ENCODE measurements at regions not wholly inside any gene's neighbourhood (a gene's known extent, or its start where the extent isn't known, plus 50 kb on each side); places are given as distances from the start of the nearest gene placed in this dataset.

DNA sequence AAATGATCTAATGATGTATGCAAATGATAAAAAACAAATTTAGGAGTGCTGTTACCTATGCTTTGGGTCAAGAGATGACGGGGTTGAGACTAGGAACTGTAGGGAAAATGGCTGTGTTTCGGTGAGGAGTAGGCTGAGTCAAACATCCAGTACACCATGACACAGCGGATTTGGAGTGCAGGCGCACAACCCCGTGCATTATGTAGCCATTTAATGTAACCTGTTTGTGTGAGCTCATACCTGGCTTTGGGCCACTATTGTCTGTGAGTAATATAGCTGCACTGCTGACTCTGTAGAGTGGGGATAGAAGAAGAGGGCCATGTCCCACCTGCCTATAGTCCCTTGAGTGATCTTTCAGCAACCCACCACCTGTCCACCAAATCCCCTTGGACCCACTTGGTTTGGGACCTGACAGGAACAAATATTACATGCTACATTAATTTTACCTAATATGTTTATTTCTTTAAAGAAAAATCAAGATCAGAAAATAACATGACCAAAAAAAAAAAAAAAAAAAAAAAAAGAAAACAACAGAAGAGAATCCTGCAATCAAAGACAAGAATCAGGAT is 95.5 kb upstream of the KLHL1 start:
- WGBS, 3 donors, result 87 to 92% (median 90%) methylated on average over 5 of the region's 5 CpGs
- TF ChIP-seq, protein P1, sequence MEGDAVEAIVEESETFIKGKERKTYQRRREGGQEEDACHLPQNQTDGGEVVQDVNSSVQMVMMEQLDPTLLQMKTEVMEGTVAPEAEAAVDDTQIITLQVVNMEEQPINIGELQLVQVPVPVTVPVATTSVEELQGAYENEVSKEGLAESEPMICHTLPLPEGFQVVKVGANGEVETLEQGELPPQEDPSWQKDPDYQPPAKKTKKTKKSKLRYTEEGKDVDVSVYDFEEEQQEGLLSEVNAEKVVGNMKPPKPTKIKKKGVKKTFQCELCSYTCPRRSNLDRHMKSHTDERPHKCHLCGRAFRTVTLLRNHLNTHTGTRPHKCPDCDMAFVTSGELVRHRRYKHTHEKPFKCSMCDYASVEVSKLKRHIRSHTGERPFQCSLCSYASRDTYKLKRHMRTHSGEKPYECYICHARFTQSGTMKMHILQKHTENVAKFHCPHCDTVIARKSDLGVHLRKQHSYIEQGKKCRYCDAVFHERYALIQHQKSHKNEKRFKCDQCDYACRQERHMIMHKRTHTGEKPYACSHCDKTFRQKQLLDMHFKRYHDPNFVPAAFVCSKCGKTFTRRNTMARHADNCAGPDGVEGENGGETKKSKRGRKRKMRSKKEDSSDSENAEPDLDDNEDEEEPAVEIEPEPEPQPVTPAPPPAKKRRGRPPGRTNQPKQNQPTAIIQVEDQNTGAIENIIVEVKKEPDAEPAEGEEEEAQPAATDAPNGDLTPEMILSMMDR (IDR thresholded peaks at IDR 0.05), result no peak
- DNase-seq (no peak), ATAC-seq (no peak)
- intact Hi-C loops (cut with DNase I), result no loop called here
- H3K36me3 ChIP-seq (ENCODE audit: insufficient read depth in 1 of 2, low read depth in 1 of 2), result no peaks in the 10 kb centered on the region
- no peak overlapping the region for H3K4me3 ChIP-seq
- H3K27ac ChIP-seq, result no peak overlapping the region
- no peaks in the 10 kb centered on the region for H3K9me3 ChIP-seq
- no peaks in the 10 kb centered on the region for H3K4me1 ChIP-seq
- no peaks in the 10 kb centered on the region for H3K27me3 ChIP-seq (ENCODE audit: insufficient read depth in 3 of 3, low read length in 2 of 3)

DNA sequence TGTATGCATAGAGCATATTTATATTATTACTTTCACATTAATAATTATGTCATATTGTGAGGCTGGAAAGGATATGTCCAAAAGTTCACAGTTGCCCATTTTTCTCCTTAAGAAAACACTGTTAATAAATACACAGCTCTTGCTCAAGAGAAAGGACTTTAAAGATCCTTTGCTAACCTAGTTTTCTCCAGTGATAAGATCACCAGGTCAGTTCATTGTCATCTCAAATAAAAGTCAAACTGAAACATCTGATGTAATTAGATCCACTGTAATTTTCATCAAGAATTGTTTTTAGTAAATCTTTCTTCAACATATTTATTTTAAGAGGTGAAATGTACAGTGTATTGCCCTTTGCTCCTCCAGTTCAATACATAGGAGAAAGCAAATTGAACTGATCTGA is 82.8 kb upstream of the KLHL1 start:
- intact Hi-C loops (cut with DNase I), result no loop called here

DNA sequence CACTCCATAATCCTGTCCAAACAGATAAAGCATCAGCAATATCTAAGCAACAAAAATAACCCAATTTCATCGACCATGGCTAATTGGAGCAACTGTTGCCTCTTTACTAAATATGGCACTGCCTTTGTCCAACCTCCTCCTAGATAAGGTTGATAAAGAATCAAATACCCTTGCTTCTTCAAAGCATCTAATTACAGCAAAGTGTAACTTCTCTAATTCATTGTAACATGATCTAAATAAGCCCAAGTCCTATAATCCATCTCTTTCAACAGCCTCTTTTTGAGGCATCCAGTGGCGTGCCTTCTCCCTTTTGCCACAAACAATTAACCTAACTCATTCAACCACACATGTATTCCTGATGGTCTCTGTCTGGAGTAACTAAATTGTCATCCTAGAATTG is 81.7 kb upstream of the KLHL1 start:
- H3K36me3 ChIP-seq (ENCODE audit: insufficient read depth in 1 of 2, low read depth in 1 of 2), result no peaks in the 10 kb centered on the region
- intact Hi-C loops (cut with DNase I), result no loop called here
- no peak overlapping the region for H3K4me3 ChIP-seq
- DNase-seq, result no peak
- no peaks in the 10 kb centered on the region for H3K27me3 ChIP-seq (ENCODE audit: insufficient read depth in 3 of 3, low read length in 2 of 3)
- no peaks in the 10 kb centered on the region for H3K4me1 ChIP-seq
- 61 to 65% (median 64%) methylated on average over 2 of the region's 2 CpGs for WGBS, 3 donors
- TF ChIP-seq, protein P1 (IDR thresholded peaks at IDR 0.05), result no peak
- ATAC-seq, result no peak
- no peak overlapping the region for H3K27ac ChIP-seq
- no peaks in the 10 kb centered on the region for H3K9me3 ChIP-seq

More for the DNA sequence above, 82.8 kb upstream of the KLHL1 start:
- Histone ChIP-seq H3K4me1 (no peaks in the 10 kb centered on the region), H3K4me3 (no peak overlapping the region), H3K27ac (no peak overlapping the region), H3K9me3 (no peaks in the 10 kb centered on the region), H3K36me3 (ENCODE audit: insufficient read depth in 1 of 2, low read depth in 1 of 2) (no peaks in the 10 kb centered on the region), H3K27me3 (ENCODE audit: insufficient read depth in 3 of 3, low read length in 2 of 3) (no peaks in the 10 kb centered on the region)
- DNase-seq (no peak), ATAC-seq (no peak)
- TF ChIP-seq, protein P1 (IDR thresholded peaks at IDR 0.05), result no peak

DNA sequence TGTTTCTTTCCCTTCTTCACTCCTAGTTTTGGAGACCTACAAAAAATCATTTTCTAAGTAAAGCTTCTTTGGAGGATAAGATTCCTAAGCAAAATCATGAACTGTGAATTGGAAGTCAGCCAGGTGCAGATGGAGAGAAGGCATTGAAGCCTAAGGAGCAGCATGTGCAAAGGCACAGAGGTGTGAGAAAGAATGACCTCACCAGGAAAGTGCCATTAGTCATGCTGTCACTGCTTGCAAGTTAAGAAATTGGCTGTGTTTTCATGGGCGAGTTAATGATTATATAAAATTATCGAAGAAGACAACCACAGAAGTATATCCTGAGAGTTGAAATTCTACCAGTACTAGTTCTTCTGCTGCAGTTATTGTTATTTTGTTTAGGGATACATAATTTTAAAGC is 80.3 kb upstream of the KLHL1 start:
- no peaks in the 10 kb centered on the region for H3K9me3 ChIP-seq
- no peaks in the 10 kb centered on the region for H3K36me3 ChIP-seq (ENCODE audit: insufficient read depth in 1 of 2, low read depth in 1 of 2)
- H3K27ac ChIP-seq, result no peak overlapping the region
- intact Hi-C loops (cut with DNase I), result no loop called here
- no peaks in the 10 kb centered on the region for H3K27me3 ChIP-seq (ENCODE audit: insufficient read depth in 3 of 3, low read length in 2 of 3)
- H3K4me1 ChIP-seq, result no peaks in the 10 kb centered on the region
- WGBS, 3 donors, result 81 to 89% (median 87%) methylated on average over 2 of the region's 2 CpGs
- ATAC-seq, result no peak
- DNase-seq, result no peak
- H3K4me3 ChIP-seq, result no peak overlapping the region
- TF ChIP-seq, protein P1 (IDR thresholded peaks at IDR 0.05), result no peak

DNA sequence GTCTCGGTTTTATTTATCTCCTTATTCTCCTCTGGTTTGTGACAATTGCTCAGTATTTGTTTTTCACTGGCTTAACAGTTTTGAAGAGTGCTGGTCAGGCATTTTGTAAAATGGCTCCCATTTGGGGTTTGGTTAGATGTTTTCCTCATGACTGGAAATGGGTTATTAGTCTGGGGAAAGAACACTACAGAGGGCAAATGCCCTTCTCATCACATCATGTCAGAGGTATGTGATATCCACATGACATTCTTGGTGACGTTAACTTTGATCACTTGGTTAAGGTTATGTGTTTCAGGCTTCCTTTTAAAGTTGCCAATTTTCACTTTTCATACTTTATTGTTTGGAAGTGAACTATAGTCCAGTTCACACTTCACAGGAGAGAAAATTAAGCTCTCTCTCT is 74.8 kb upstream of the KLHL1 start:
- Histone ChIP-seq H3K36me3 (ENCODE audit: insufficient read depth in 1 of 2, low read depth in 1 of 2) (no peaks in the 10 kb centered on the region), H3K27ac (no peak overlapping the region), H3K27me3 (ENCODE audit: insufficient read depth in 3 of 3, low read length in 2 of 3) (no peaks in the 10 kb centered on the region), H3K4me3 (no peak overlapping the region), H3K9me3 (no peaks in the 10 kb centered on the region), H3K4me1 (no peaks in the 10 kb centered on the region)
- WGBS, 3 donors, result 55 to 71% (median 62%) methylated on average over 2 of the region's 2 CpGs
- DNase-seq (no peak), ATAC-seq (no peak)
- TF ChIP-seq, protein P1 (IDR thresholded peaks at IDR 0.05), result no peak
- intact Hi-C loops (cut with DNase I), result no loop called here
